MM.1S (cell line): ENCODE measurements at regions not wholly inside any gene's neighbourhood (a gene's known extent, or its start where the extent isn't known, plus 50 kb on each side); places are given as distances from the start of the nearest gene placed in this dataset.

Experiments used
- CTCF ChIP-seq: fragments of 300-600 bp; sonication (generic); IDR thresholded peaks from 2 replicates; pipeline ENCODE4 v1.5.1; 2016; ENCODE audit warnings: antibody characterized with exemption, low read length, mixed read lengths
- EZH2 ChIP-seq: fragments of 300-600 bp; sonication (generic); optimal IDR thresholded peaks from 2 replicates; pipeline ENCODE3; 2017; ENCODE audit warnings: low read depth, mild to moderate bottlenecking, antibody characterized with exemption, low read length, mixed read lengths

- no peak for TF ChIP-seq CTCF
- TF ChIP-seq EZH2: no peak
These were observed 380.8 kb downstream of the FOXO1 start for GRCh38 chr13:40285634-40286033.
